ENCODE measurements at regions not wholly inside any gene's neighbourhood (a gene's known extent, or its start where the extent isn't known, plus 50 kb on each side); places are given as distances from the start of the nearest gene placed in this dataset.

DNA sequence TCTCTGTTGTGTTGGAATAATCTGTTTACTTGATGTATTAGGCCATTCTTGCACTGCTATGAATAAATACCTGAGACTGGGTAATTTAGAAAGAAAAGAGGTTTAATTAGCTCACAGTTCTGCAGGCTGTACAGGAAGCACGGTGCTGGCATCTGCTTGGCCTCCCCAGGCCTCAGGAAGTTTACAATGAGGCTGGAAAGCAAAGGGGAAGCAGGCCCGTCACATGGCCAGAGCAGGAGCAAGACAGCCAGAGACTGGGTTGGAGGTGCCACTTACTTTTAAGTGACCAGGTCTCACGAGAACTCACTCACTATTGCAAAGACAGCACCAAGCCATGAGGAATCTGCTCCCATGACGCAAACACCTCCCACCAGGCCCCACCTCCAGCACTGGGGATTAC is 50.6 kb upstream of the FUCA2 start:
- Histone ChIP-seq H3K36me3 (no peaks in the 10 kb centered on the region), H3K4me1 (no peaks in the 10 kb centered on the region), H3K9me3 (no peaks in the 10 kb centered on the region), H3K27me3 (no peaks in the 10 kb centered on the region), H3K4me3 (no peak overlapping the region), H3K27ac (no peak overlapping the region)
- TF ChIP-seq, protein P1, sequence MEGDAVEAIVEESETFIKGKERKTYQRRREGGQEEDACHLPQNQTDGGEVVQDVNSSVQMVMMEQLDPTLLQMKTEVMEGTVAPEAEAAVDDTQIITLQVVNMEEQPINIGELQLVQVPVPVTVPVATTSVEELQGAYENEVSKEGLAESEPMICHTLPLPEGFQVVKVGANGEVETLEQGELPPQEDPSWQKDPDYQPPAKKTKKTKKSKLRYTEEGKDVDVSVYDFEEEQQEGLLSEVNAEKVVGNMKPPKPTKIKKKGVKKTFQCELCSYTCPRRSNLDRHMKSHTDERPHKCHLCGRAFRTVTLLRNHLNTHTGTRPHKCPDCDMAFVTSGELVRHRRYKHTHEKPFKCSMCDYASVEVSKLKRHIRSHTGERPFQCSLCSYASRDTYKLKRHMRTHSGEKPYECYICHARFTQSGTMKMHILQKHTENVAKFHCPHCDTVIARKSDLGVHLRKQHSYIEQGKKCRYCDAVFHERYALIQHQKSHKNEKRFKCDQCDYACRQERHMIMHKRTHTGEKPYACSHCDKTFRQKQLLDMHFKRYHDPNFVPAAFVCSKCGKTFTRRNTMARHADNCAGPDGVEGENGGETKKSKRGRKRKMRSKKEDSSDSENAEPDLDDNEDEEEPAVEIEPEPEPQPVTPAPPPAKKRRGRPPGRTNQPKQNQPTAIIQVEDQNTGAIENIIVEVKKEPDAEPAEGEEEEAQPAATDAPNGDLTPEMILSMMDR (IDR thresholded peaks at IDR 0.05) = no peak
- no peak for DNase-seq (ENCODE audit: low spot score)

Data from right atrium auricular region (tissue), 2 donors.